Endothelial cell of umbilical vein (primary cell): ENCODE measurements at regions not wholly inside any gene's neighbourhood (a gene's known extent, or its start where the extent isn't known, plus 50 kb on each side); places are given as distances from the start of the nearest gene placed in this dataset.

ENCODE experiments used
- BruUV-seq: library from RNA; stranded (reverse); fragments of 400-500 nt; replicated peaks from 2 replicates; lab custom pipeline; 2021; lab: Mats Ljungman, UMichigan
- CTCF ChIA-PET: fragments of 300-600, 350-600 bp; sonication (Branson Sonifier 250); formaldehyde crosslinking; loops from one replicate; lab custom pipeline; 2021; ENCODE audit warnings: antibody characterized with exemption, inconsistent platforms; lab: Charles Lee
- POLR2A ChIA-PET: fragments of 300-600, 350-600 bp; sonication (Branson Sonifier 250); formaldehyde crosslinking; loops from one replicate; lab custom pipeline; 2021; ENCODE audit warnings: antibody characterized with exemption, inconsistent platforms; lab: Charles Lee
- DNase-seq: peaks from one replicate; pipeline ENCODE4 v3.0.0-alpha.2; 2011; ENCODE audit warnings: low read depth, low spot score
- FAIRE-seq: peaks from 2 replicates; lab custom pipeline; 2011; peaks lifted over from hg19 to GRCh38; lab: Jason Lieb, UNC
- H2AFZ ChIP-seq: 2 replicates; pipeline ENCODE4 v1.6.0; 2012; ENCODE audit warnings: low read depth, low read length, control low read depth, inconsistent platforms
- H3K27ac ChIP-seq: 2 replicates; pipeline ENCODE4 v1.5.1; 2011; ENCODE audit warnings: low read depth, mild to moderate bottlenecking, control low read depth, low read length, moderate library complexity; ENCODE audit not compliant: insufficient read depth
- H3K27me3 ChIP-seq, 2 experiments: 2 replicates each; pipeline versions ENCODE4 v1.6.0 to v1.6.1; 2011; ENCODE audit warnings: low read length in 2 of 2, mixed read lengths in 1 of 2; ENCODE audit not compliant: control insufficient read depth in 2 of 2, insufficient read depth in 2 of 2
- H3K36me3 ChIP-seq, 2 experiments: 2 replicates in 1 of 2; 3 replicates in 1 of 2; pipeline ENCODE4 v1.5.1; 2011; ENCODE audit warnings: low read length in 2 of 2, mild to moderate bottlenecking in 1 of 2, moderate library complexity in 1 of 2; ENCODE audit not compliant: control insufficient read depth in 2 of 2, insufficient read depth in 2 of 2; ENCODE audit errors: extremely low read depth in 1 of 2
- H3K4me1 ChIP-seq: 3 replicates; pipeline ENCODE4 v1.5.1; 2011; ENCODE audit warnings: mild to moderate bottlenecking, low read length; ENCODE audit not compliant: control insufficient read depth, insufficient read depth; ENCODE audit errors: extremely low read depth
- H3K4me2 ChIP-seq: 2 replicates; pipeline ENCODE4 v1.6.1; 2011; ENCODE audit warnings: low read length, control low read depth, mixed read lengths; ENCODE audit not compliant: insufficient read depth
- H3K4me3 ChIP-seq, 3 experiments: fragments of 200-600 bp in 1 of 3; sonication (generic), shearing (Covaris generic) in 1 of 3; replicated peaks in 1 of 3; 2 replicates each; pipeline ENCODE4 v1.5.1; 2011 to 2016; ENCODE audit warnings: control low read depth in 3 of 3, low read length in 3 of 3, mild to moderate bottlenecking in 2 of 3, inconsistent platforms in 1 of 3, low read depth in 1 of 3, moderate library complexity in 1 of 3; ENCODE audit not compliant: insufficient read depth in 1 of 3
- H3K79me2 ChIP-seq: 2 replicates; pipeline ENCODE4 v1.6.0; 2012; ENCODE audit warnings: low read length, inconsistent platforms; ENCODE audit not compliant: control insufficient read depth, insufficient read depth
- H3K9ac ChIP-seq: replicated peaks from 2 replicates; pipeline ENCODE3; 2011; ENCODE audit warnings: low read length, control low read depth; ENCODE audit not compliant: insufficient read depth; ENCODE audit errors: extremely low read depth
- H3K9me1 ChIP-seq: replicated peaks from 3 replicates; pipeline ENCODE4 v1.6.0; 2011; ENCODE audit warnings: mild to moderate bottlenecking, low read length; ENCODE audit not compliant: control insufficient read depth, insufficient read depth; ENCODE audit errors: extremely low read depth
- H3K9me3 ChIP-seq: replicated peaks from 2 replicates; pipeline ENCODE4 v1.5.1; 2012; ENCODE audit warnings: low read length, inconsistent platforms; ENCODE audit not compliant: control insufficient read depth, insufficient read depth
- H4K20me1 ChIP-seq: replicated peaks from 2 replicates; pipeline ENCODE3; 2011; ENCODE audit warnings: mild to moderate bottlenecking, low read length; ENCODE audit not compliant: control insufficient read depth, insufficient read depth; ENCODE audit errors: extremely low read depth
- CTCF ChIP-seq, 2 donors: IDR thresholded peaks; 1 replicate in 1 of 2; 2 replicates in 1 of 2; pipeline ENCODE4 v1.5.1; 2011; ENCODE audit warnings: low read length in 2 of 2, mild to moderate bottlenecking in 2 of 2, moderate library complexity in 2 of 2, control low read depth in 1 of 2, inconsistent platforms in 1 of 2, low read depth in 1 of 2; ENCODE audit not compliant: insufficient read depth in 1 of 2; ENCODE audit errors: extremely low read depth in 1 of 2
- EZH2 ChIP-seq: IDR thresholded peaks from 2 replicates; pipeline ENCODE4 v1.6.1; 2012; ENCODE audit warnings: borderline replicate concordance, low read depth, mild to moderate bottlenecking, moderate library complexity, low read length, inconsistent platforms; ENCODE audit not compliant: severe bottlenecking
- FOS ChIP-seq: IDR thresholded peaks from 2 replicates; pipeline ENCODE4 v1.6.1; 2011; ENCODE audit warnings: mild to moderate bottlenecking, low read length, moderate library complexity, borderline replicate concordance; ENCODE audit not compliant: insufficient read depth
- GATA2 ChIP-seq: IDR thresholded peaks from 2 replicates; pipeline ENCODE4 v1.7.0; 2011; ENCODE audit warnings: low read depth, mild to moderate bottlenecking, moderate library complexity, mixed read lengths, low read length; ENCODE audit not compliant: insufficient read length, insufficient read depth
- JUN ChIP-seq: IDR thresholded peaks from 2 replicates; pipeline ENCODE4 v1.6.1; 2011; ENCODE audit warnings: borderline replicate concordance, low read depth; ENCODE audit not compliant: insufficient read length, insufficient read depth
- MYC ChIP-seq: IDR thresholded peaks from one replicate; pipeline ENCODE4 v1.6.1; 2011; ENCODE audit warnings: mild to moderate bottlenecking, low read depth, low read length
- POLR2A ChIP-seq: IDR thresholded peaks from 2 replicates; pipeline ENCODE4 v1.6.1; 2012; ENCODE audit warnings: low read depth, mild to moderate bottlenecking, control low read depth, low read length
- POLR2AphosphoS5 ChIP-seq: IDR thresholded peaks from 2 replicates; pipeline ENCODE4 v1.6.1; 2012; ENCODE audit warnings: low read depth, mild to moderate bottlenecking, control low read depth, low read length, moderate library complexity; ENCODE audit not compliant: insufficient read depth
- dilution Hi-C: fragments of 300-500 bp; cut with MboI; formaldehyde crosslinking; loops from one replicate; pipeline ENCODE4 v1.15.0; 2019; ENCODE audit warnings: low sequenced_read_pairs; ENCODE audit not compliant: extremely low pct_ligation_motif_present
- intact Hi-C: fragments of 100-400 bp; cut with micrococcal nuclease; formaldehyde crosslinking; loops from one replicate; pipeline ENCODE4 v1.10.0; 2022
- TF ChIP-seq, protein P1 (sequence below): IDR thresholded peaks from 2 replicates; pipeline ENCODE4 v1.6.1; 2011; ENCODE audit not compliant: insufficient read depth, insufficient read length

DNA sequence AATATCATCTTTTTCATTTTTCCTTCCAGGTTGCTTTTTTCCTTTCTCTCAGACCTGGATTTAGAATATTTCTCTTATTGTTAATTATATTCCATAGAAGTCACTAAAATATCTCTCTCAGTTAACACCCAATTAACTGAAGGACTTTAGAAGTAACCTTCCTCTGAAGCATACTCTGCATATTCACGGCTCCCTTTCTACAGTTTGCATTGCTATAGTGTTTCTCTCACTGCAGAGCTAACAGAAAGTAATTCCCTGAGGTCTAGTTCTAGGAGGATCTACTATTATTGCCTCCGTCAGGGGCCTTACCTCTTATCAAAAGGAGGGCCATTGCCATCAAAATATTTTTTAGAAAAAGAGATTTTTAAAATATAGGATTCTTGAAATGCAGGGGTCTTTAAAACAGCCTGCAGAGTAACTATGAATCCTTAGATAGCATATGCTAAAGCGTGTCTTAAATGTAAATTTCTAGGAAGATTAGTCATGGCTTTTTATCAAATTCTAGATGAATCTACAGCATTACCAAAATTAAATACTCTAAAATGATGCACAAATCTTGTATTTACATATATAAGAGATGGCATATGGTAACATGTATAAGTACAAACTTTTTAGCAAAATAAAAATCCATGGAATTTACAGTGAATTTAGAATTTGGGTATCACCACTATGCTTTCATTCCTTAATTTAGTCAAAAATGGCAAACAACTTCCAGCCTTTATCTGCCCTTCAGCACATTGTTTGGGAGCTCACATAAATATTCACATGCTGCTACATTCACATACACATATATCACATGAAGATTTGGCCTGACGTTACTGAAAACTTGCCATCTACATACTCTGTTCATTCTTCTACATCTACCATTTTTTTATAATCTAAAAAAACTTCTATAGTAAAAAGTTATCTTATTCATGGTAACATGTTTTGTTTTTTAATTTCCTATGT is 696.8 kb downstream of the OTOL1 start:
- H3K27ac ChIP-seq: no peak overlapping the region
- BruUV-seq: no TSS peak
- no peaks in the 10 kb centered on the region for H3K79me2 ChIP-seq
- DNase-seq: no peak
- peaks cover 2% of the 10 kb centered on the region for H3K9me3 ChIP-seq
- no peak overlapping the region for H3K4me3 ChIP-seq
- H4K20me1 ChIP-seq: no peaks in the 10 kb centered on the region
- H3K4me1 ChIP-seq: no peaks in the 10 kb centered on the region
- H3K36me3 ChIP-seq: no peaks in the 10 kb centered on the region
- no peak for FAIRE-seq
- H3K9me1 ChIP-seq: no peaks in the 10 kb centered on the region
- ChIA-PET POLR2A (no interaction called here), CTCF (no interaction called here)
- no peak overlapping the region for H3K9ac ChIP-seq
- H3K27me3 ChIP-seq: no peaks in the 10 kb centered on the region
- no peak for TF ChIP-seq CTCF (IDR thresholded peaks at IDR 0.05; ENCODE audit: extremely low read depth in 1 of 2, insufficient read depth in 1 of 2, low read depth in 1 of 2, low read length in 2 of 2)
- no peak for TF ChIP-seq FOS
- no peak for TF ChIP-seq POLR2A
- TF ChIP-seq GATA2: no peak
- TF ChIP-seq, protein P1, sequence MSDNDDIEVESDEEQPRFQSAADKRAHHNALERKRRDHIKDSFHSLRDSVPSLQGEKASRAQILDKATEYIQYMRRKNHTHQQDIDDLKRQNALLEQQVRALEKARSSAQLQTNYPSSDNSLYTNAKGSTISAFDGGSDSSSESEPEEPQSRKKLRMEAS: no peak
- no peak for TF ChIP-seq MYC
- no peak for TF ChIP-seq JUN
- TF ChIP-seq POLR2AphosphoS5: no peak
- no peak for TF ChIP-seq EZH2
- no peak overlapping the region for H2AFZ ChIP-seq
- dilution Hi-C loops: no loop called here
- intact Hi-C loops: no loop called here
- no peak overlapping the region for H3K4me2 ChIP-seq
